Hippocampal formation (tissue), 2 donors: ENCODE measurements at regions not wholly inside any gene's neighbourhood (a gene's known extent, or its start where the extent isn't known, plus 50 kb on each side); places are given as distances from the start of the nearest gene placed in this dataset.

ENCODE experiments used
- DNase-seq, 2 donors: peaks; one replicate each; lab custom pipeline; 2025; lab: John Stamatoyannopoulos, UW

- no peak for DNase-seq
Measured at GRCh38 chr9:11928871-11929321, 764.3 kb upstream of the TYRP1 start.

GRCh38 chr9:11931109-11931508, 762.1 kb upstream of the TYRP1 start:
- no peak for DNase-seq

- DNase-seq: no peak
Measured at GRCh38 chr9:11931751-11932150, 761.4 kb upstream of the TYRP1 start.

- no peak for DNase-seq
Measured at GRCh38 chr9:11933926-11934325, 759.3 kb upstream of the TYRP1 start.

- DNase-seq: no peak
Measured at GRCh38 chr9:11946531-11946930, 746.7 kb upstream of the TYRP1 start.

- no peak for DNase-seq
Measured at GRCh38 chr9:11962327-11962726, 730.9 kb upstream of the TYRP1 start.

- DNase-seq: no peak
Measured at GRCh38 chr9:11966786-11967185, 726.4 kb upstream of the TYRP1 start.

GRCh38 chr9:11968631-11969030, 724.6 kb upstream of the TYRP1 start:
- no peak for DNase-seq

GRCh38 chr9:11973011-11973410, 720.2 kb upstream of the TYRP1 start:
- no peak for DNase-seq

- no peak for DNase-seq
Measured at GRCh38 chr9:11973511-11973910, 719.7 kb upstream of the TYRP1 start.

- no peak for DNase-seq
Measured at GRCh38 chr9:11992866-11993265, 700.3 kb upstream of the TYRP1 start.

GRCh38 chr9:12014488-12014887, 678.7 kb upstream of the TYRP1 start:
- DNase-seq: no peak

- DNase-seq: no peak
Measured at GRCh38 chr9:12054235-12054634, 639.0 kb upstream of the TYRP1 start.

- DNase-seq: no peak
Measured at GRCh38 chr9:12056874-12057273, 636.3 kb upstream of the TYRP1 start.

GRCh38 chr9:12060067-12060466, 633.1 kb upstream of the TYRP1 start:
- no peak for DNase-seq

GRCh38 chr9:12060811-12061210, 632.4 kb upstream of the TYRP1 start:
- DNase-seq: no peak

- no peak for DNase-seq
Measured at GRCh38 chr9:12065050-12065449, 628.1 kb upstream of the TYRP1 start.

GRCh38 chr9:12065686-12066085, 627.5 kb upstream of the TYRP1 start:
- no peak for DNase-seq

- DNase-seq: no peak
Measured at GRCh38 chr9:12066455-12067035, 626.6 kb upstream of the TYRP1 start.

GRCh38 chr9:12069366-12069765, 623.8 kb upstream of the TYRP1 start:
- no peak for DNase-seq

- DNase-seq: no peak
Measured at GRCh38 chr9:12085399-12085798, 607.8 kb upstream of the TYRP1 start.

- no peak for DNase-seq
Measured at GRCh38 chr9:12091865-12092527, 601.2 kb upstream of the TYRP1 start.

GRCh38 chr9:12094046-12094445, 599.1 kb upstream of the TYRP1 start:
- DNase-seq: no peak

GRCh38 chr9:12095931-12096330, 597.3 kb upstream of the TYRP1 start:
- DNase-seq: no peak
